SH-SY5Y (cell line): ENCODE measurements at regions not wholly inside any gene's neighbourhood (a gene's known extent, or its start where the extent isn't known, plus 50 kb on each side); places are given as distances from the start of the nearest gene placed in this dataset.

Experiments used
- GATA2 ChIP-seq: IDR thresholded peaks from 2 replicates; pipeline ENCODE4 v1.6.1; 2011; ENCODE audit warnings: mild to moderate bottlenecking, low read depth, low read length
- GATA3 ChIP-seq: IDR thresholded peaks from 2 replicates; pipeline ENCODE4 v1.6.1; 2011; ENCODE audit warnings: low read depth, mild to moderate bottlenecking, low read length, moderate library complexity

GRCh38 chr11:29448246-29448877, 568.5 kb downstream of the KCNA4 start:
- TF ChIP-seq GATA3 (no peak), GATA2 (no peak)

GRCh38 chr11:29447821-29448220, 569.0 kb downstream of the KCNA4 start:
- no peak for TF ChIP-seq GATA3
- TF ChIP-seq GATA2: no peak

- TF ChIP-seq GATA3: no peak
- no peak for TF ChIP-seq GATA2
Observed at GRCh38 chr11:29446132-29446531, 570.7 kb downstream of the KCNA4 start.

- TF ChIP-seq GATA3 (no peak), GATA2 (no peak)
Observed at GRCh38 chr11:29438815-29439214, 578.0 kb downstream of the KCNA4 start.

GRCh38 chr11:29435421-29435820, 581.4 kb downstream of the KCNA4 start:
- TF ChIP-seq GATA2 (no peak), GATA3 (no peak)

- TF ChIP-seq GATA3 (no peak), GATA2 (no peak)
Observed at GRCh38 chr11:29432719-29433325, 584.0 kb downstream of the KCNA4 start.

- TF ChIP-seq GATA3 (no peak), GATA2 (no peak)
Observed at GRCh38 chr11:29405305-29405704, 611.5 kb downstream of the KCNA4 start.

- TF ChIP-seq GATA3: no peak
- TF ChIP-seq GATA2: no peak
Observed at GRCh38 chr11:29395555-29396072, 621.2 kb downstream of the KCNA4 start.

GRCh38 chr11:29389793-29390192, 627.0 kb downstream of the KCNA4 start:
- TF ChIP-seq GATA3: no peak
- no peak for TF ChIP-seq GATA2

GRCh38 chr11:29373725-29374124, 643.1 kb downstream of the KCNA4 start:
- TF ChIP-seq GATA3: no peak
- TF ChIP-seq GATA2: no peak

GRCh38 chr11:29368126-29368525, 648.7 kb downstream of the KCNA4 start:
- TF ChIP-seq GATA3: no peak
- TF ChIP-seq GATA2: no peak

- TF ChIP-seq GATA3 (no peak), GATA2 (no peak)
Observed at GRCh38 chr11:29364006-29364405, 652.8 kb downstream of the KCNA4 start.

GRCh38 chr11:29361369-29361768, 655.5 kb downstream of the KCNA4 start:
- TF ChIP-seq GATA2: no peak
- TF ChIP-seq GATA3: no peak

- TF ChIP-seq GATA2 (no peak), GATA3 (no peak)
Observed at GRCh38 chr11:29353833-29354232, 663.0 kb downstream of the KCNA4 start.

- TF ChIP-seq GATA2 (no peak), GATA3 (no peak)
Observed at GRCh38 chr11:29352273-29352795, 664.5 kb downstream of the KCNA4 start.

GRCh38 chr11:29351301-29351873, 665.4 kb downstream of the KCNA4 start:
- TF ChIP-seq GATA2: no peak
- TF ChIP-seq GATA3: no peak
